ENCODE measurements at regions not wholly inside any gene's neighbourhood (a gene's known extent, or its start where the extent isn't known, plus 50 kb on each side); places are given as distances from the start of the nearest gene placed in this dataset.

DNA sequence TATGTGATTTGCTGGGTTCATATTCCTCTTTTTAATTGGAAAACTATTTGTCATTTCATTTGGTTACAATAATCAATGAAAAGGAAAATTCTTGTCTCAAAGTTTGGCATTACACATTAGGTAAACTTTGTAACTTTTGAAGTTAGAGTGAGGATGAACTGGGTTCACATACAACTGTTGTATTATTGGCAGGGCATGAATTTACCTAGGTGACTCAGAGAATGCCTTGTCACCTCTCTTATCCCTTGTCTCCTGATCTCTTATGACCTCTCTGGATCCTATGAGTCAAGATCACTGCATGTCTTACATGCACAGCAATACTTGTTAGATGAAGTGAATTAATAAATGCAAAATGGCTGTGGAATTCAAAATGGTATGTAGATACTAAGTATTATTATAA is 563.4 kb upstream of the GCFC2 start:
- intact Hi-C loops (cut with micrococcal nuclease) = no loop called here
- Mint-ChIP-seq H3K4me3 (ENCODE audit: unreplicated experiment) (no peak overlapping the region), H3K27me3 (ENCODE audit: insufficient read depth, unreplicated experiment) (peaks cover 15% of the 10 kb centered on the region), H3K36me3 (ENCODE audit: insufficient read depth, unreplicated experiment) (no peaks in the 10 kb centered on the region), H3K27ac (ENCODE audit: low read depth, unreplicated experiment) (no peak overlapping the region), H3K4me1 (ENCODE audit: insufficient read depth, unreplicated experiment) (peaks cover 13% of the 10 kb centered on the region), H3K9me3 (ENCODE audit: unreplicated experiment) (no peaks in the 10 kb centered on the region)
- no peak for DNase-seq (ENCODE audit: unreplicated experiment)
- ChIA-PET POLR2A (no interaction called here), CTCF (no interaction called here)
- BruUV-seq (replicated peaks) = no TSS peak
- TF ChIP-seq, protein P1, sequence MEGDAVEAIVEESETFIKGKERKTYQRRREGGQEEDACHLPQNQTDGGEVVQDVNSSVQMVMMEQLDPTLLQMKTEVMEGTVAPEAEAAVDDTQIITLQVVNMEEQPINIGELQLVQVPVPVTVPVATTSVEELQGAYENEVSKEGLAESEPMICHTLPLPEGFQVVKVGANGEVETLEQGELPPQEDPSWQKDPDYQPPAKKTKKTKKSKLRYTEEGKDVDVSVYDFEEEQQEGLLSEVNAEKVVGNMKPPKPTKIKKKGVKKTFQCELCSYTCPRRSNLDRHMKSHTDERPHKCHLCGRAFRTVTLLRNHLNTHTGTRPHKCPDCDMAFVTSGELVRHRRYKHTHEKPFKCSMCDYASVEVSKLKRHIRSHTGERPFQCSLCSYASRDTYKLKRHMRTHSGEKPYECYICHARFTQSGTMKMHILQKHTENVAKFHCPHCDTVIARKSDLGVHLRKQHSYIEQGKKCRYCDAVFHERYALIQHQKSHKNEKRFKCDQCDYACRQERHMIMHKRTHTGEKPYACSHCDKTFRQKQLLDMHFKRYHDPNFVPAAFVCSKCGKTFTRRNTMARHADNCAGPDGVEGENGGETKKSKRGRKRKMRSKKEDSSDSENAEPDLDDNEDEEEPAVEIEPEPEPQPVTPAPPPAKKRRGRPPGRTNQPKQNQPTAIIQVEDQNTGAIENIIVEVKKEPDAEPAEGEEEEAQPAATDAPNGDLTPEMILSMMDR (IDR thresholded peaks at IDR 0.05; ENCODE audit: unreplicated experiment) = no peak

DNA sequence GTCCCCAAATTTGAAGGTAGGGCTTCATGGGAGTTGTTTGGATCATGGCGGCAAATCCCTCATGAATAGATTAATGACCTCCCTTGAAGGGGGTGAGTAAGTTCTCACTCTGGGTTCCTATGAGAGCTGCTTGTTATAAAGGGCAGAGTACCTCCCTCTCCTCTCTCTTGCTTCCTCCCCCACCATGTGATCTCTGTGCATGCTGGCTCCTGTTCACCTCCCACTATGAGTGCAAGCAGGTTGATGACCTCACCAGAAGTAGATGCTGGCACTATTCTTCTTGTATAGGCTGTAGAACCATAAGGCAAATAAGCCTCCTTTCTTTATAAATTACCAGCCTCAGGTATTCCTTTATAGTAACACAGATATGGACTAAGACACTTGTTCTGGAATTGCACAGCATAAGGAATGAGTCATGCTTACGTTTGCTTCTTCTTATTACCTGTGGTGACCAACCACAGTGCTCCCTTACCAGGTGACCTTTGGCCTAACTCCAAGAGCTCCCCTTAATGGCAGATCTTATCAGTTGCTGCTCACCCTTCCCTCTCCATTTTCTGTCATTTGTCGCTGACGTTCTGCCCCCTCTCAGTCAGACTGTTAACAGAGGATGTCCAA is 559.5 kb upstream of the GCFC2 start:
- H3K36me3 Mint-ChIP-seq (ENCODE audit: insufficient read depth, unreplicated experiment) = no peaks in the 10 kb centered on the region
- H3K27me3 Mint-ChIP-seq (ENCODE audit: insufficient read depth, unreplicated experiment) = no peaks in the 10 kb centered on the region
- H3K27ac Mint-ChIP-seq (ENCODE audit: low read depth, unreplicated experiment) = no peak overlapping the region
- TF ChIP-seq, protein P1 (IDR thresholded peaks at IDR 0.05; ENCODE audit: unreplicated experiment) = no peak
- POLR2A ChIA-PET = no interaction called here
- CTCF ChIA-PET = no interaction called here
- no TSS peak for BruUV-seq (replicated peaks)
- intact Hi-C loops (cut with micrococcal nuclease) = no loop called here
- peak; percentile 26 for DNase-seq (ENCODE audit: unreplicated experiment)
- peaks cover 4% of the 10 kb centered on the region for H3K4me1 Mint-ChIP-seq (ENCODE audit: insufficient read depth, unreplicated experiment)
- H3K9me3 Mint-ChIP-seq (ENCODE audit: unreplicated experiment) = no peaks in the 10 kb centered on the region
- no peak overlapping the region for H3K4me3 Mint-ChIP-seq (ENCODE audit: unreplicated experiment)

DNA sequence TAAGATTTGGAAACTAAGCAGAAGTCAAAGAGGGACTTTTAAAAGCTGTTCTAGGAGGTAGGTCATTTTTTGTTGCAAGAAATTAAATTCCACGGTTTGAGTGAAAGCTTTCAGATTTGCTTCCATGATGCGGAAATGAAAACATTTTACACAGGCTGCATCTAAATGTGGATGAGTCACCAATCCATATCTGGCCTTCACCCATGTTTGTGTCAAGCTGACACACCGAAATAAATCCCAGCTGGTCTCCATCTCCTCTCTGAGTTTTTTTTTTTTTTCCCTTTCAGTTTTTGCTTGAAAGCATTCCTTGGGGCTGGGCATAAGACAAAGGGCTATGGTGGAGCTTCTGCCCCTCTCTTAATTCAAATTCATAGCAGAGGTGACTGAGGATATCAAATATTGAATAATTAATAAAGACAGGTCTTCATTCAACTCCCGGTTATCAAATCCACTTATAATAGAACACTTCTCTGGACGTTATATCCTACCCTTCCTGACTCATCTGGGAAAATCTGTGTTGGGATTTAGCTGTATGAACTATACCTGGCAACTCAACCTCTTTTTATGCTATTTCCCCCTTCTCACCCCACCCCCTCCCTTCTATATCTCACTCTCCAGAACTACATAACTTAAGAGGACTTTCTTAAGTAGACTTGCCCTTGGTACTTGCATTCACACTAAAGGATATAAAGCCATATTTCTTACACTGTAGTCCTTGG is 558.3 kb upstream of the GCFC2 start:
- intact Hi-C loops (cut with micrococcal nuclease) = no loop called here
- BruUV-seq (replicated peaks) = no TSS peak
- DNase-seq (ENCODE audit: unreplicated experiment) = peak; percentile 59

DNA sequence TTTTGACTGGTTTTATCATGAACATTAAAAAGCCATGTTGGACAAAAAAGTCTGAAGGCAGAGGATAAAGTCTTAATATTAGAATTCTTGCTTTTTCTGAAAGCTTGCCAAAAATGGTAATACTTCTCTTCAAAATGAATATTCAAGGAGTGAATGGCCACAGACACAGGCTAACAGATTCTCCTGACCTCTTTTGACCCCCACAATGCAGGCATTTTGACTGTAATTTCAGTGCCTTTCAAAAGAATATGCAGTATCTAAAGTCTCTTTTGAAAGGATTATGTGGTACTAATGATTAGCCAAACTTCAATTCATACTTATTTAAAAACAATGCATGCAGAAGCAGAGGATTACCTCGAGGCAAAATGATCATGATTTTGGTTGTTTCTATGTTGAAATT is 557.8 kb upstream of the GCFC2 start:
- peak overlapping the region; percentile 38 for H3K4me3 Mint-ChIP-seq (ENCODE audit: unreplicated experiment)
- ChIA-PET POLR2A (no interaction called here), CTCF (interaction anchor here (0.6 to 0.7 kb wide), 2 partner anchors 332 to 1679 kb away, joined by 3 read pairs; no protein-coding TSS in a partner anchor)
- intact Hi-C loops (cut with micrococcal nuclease) = no loop called here
- no peaks in the 10 kb centered on the region for H3K36me3 Mint-ChIP-seq (ENCODE audit: insufficient read depth, unreplicated experiment)
- DNase-seq (ENCODE audit: unreplicated experiment) = no peak
- TF ChIP-seq, protein P1 (IDR thresholded peaks at IDR 0.05; ENCODE audit: unreplicated experiment) = no peak
- no TSS peak for BruUV-seq (replicated peaks)
- no peaks in the 10 kb centered on the region for H3K27me3 Mint-ChIP-seq (ENCODE audit: insufficient read depth, unreplicated experiment)
- no peak overlapping the region for H3K27ac Mint-ChIP-seq (ENCODE audit: low read depth, unreplicated experiment)
- no peaks in the 10 kb centered on the region for H3K9me3 Mint-ChIP-seq (ENCODE audit: unreplicated experiment)
- peaks cover 4% of the 10 kb centered on the region for H3K4me1 Mint-ChIP-seq (ENCODE audit: insufficient read depth, unreplicated experiment)

More for the DNA sequence above, 558.3 kb upstream of the GCFC2 start:
- POLR2A ChIA-PET = interaction anchor here (0.7 kb wide), 1 partner anchor 539 kb away, joined by 3 read pairs; no protein-coding TSS in a partner anchor
- no peaks in the 10 kb centered on the region for H3K36me3 Mint-ChIP-seq (ENCODE audit: insufficient read depth, unreplicated experiment)
- H3K4me3 Mint-ChIP-seq (ENCODE audit: unreplicated experiment) = peak overlapping the region; percentile 38
- no peaks in the 10 kb centered on the region for H3K27me3 Mint-ChIP-seq (ENCODE audit: insufficient read depth, unreplicated experiment)
- CTCF ChIA-PET = interaction anchor here (0.6 to 0.7 kb wide), 2 partner anchors 331 to 1680 kb away, joined by 3 read pairs; no protein-coding TSS in a partner anchor
- H3K9me3 Mint-ChIP-seq (ENCODE audit: unreplicated experiment) = no peaks in the 10 kb centered on the region
- TF ChIP-seq, protein P1 (IDR thresholded peaks at IDR 0.05; ENCODE audit: unreplicated experiment) = no peak
- H3K27ac Mint-ChIP-seq (ENCODE audit: low read depth, unreplicated experiment) = no peak overlapping the region
- H3K4me1 Mint-ChIP-seq (ENCODE audit: insufficient read depth, unreplicated experiment) = peaks cover 4% of the 10 kb centered on the region

Measured in MCF 10A (cell line).